AG09319 (cell line): ENCODE measurements at regions not wholly inside any gene's neighbourhood (a gene's known extent, or its start where the extent isn't known, plus 50 kb on each side); places are given as distances from the start of the nearest gene placed in this dataset.

Experiments
- DNase-seq: peaks from one replicate; pipeline ENCODE4 v3.0.0-alpha.2; 2010; ENCODE audit warnings: low read depth; ENCODE audit errors: extremely low read depth
- CTCF ChIP-seq: IDR thresholded peaks from 2 replicates; pipeline ENCODE4 v1.5.1; 2011; ENCODE audit warnings: low read depth, mild to moderate bottlenecking, inconsistent platforms, low read length, moderate library complexity

GRCh38 chr19:13557756-13558398 is 51.6 kb upstream of the CACNA1A start:
- no peak for TF ChIP-seq CTCF
- no peak for DNase-seq

- no peak for DNase-seq
- no peak for TF ChIP-seq CTCF
Measured at GRCh38 chr19:13556552-13556951, 50.3 kb upstream of the CACNA1A start.
